Esophagus (tissue), 2 donors: ENCODE measurements at regions not wholly inside any gene's neighbourhood (a gene's known extent, or its start where the extent isn't known, plus 50 kb on each side); places are given as distances from the start of the nearest gene placed in this dataset.

Experiments used
- H3K27ac ChIP-seq, 2 donors: one replicate each; pipeline ENCODE4 v1.5.1; 2013; ENCODE audit warnings: low read depth in 2 of 2, mild to moderate bottlenecking in 2 of 2, inconsistent platforms in 1 of 2, low read length in 1 of 2, moderate library complexity in 1 of 2
- H3K27me3 ChIP-seq, 2 donors: one replicate each; pipeline ENCODE4 v1.6.1; 2013; ENCODE audit warnings: low read length in 2 of 2, control low read depth in 1 of 2, mild to moderate bottlenecking in 1 of 2; ENCODE audit not compliant: insufficient read depth in 2 of 2, control insufficient read depth in 1 of 2
- H3K36me3 ChIP-seq, 2 donors: one replicate each; pipeline ENCODE4 v1.6.1; 2013; ENCODE audit warnings: low read length in 1 of 2; ENCODE audit not compliant: control insufficient read depth in 2 of 2, insufficient read depth in 2 of 2
- H3K4me1 ChIP-seq, 2 donors: one replicate each; pipeline ENCODE4 v1.6.1; 2013; ENCODE audit warnings: low read length in 1 of 2; ENCODE audit not compliant: control insufficient read depth in 2 of 2, insufficient read depth in 2 of 2
- H3K4me3 ChIP-seq, 2 donors: one replicate each; pipeline ENCODE4 v1.5.1; 2013; ENCODE audit warnings: low read length in 2 of 2, mild to moderate bottlenecking in 2 of 2, low read depth in 1 of 2, moderate library complexity in 1 of 2
- H3K9me3 ChIP-seq, 2 donors: one replicate each; pipeline ENCODE4 v1.6.1; 2013; ENCODE audit warnings: mild to moderate bottlenecking in 2 of 2, low read depth in 1 of 2, low read length in 1 of 2, moderate library complexity in 1 of 2; ENCODE audit not compliant: control insufficient read depth in 2 of 2, insufficient read depth in 1 of 2
- WGBS, 2 donors: extraction: QIAGEN DNeasy Blood & Tissue Kit; methylation state at CpG; one replicate each; pipeline ENCODE4 v1.1.7; 2013; 5-methylcytosine and 5-hydroxymethylcytosine counted together
- donor health status: healthy with polysubstance abuse.
- donor health status: Bipolar disorder and iron deficiency.

- Histone ChIP-seq H3K27me3 (no peaks in the 10 kb centered on the region), H3K4me3 (no peak overlapping the region), H3K27ac (no peak overlapping the region), H3K9me3 (no peaks in the 10 kb centered on the region), H3K36me3 (no peaks in the 10 kb centered on the region), H3K4me1 (peaks cover 0 to 5% of the 10 kb centered on the region in 2 donors)
- 63% methylated on average over 3 of the region's 3 CpGs for WGBS, 2 donors
Measured at GRCh38 chr20:11266571-11266970, 592.8 kb upstream of the JAG1 start.

GRCh38 chr20:11267131-11267761 lies 593.4 kb upstream of the JAG1 start:
- 22% methylated on average over 5 of the region's 5 CpGs for WGBS, 2 donors
- Histone ChIP-seq H3K4me1 (peaks cover 0 to 4% of the 10 kb centered on the region in 2 donors), H3K27ac (peak overlapping the region in 1 of 2 donors; percentile 42), H3K4me3 (no peak overlapping the region), H3K9me3 (no peaks in the 10 kb centered on the region), H3K36me3 (no peaks in the 10 kb centered on the region), H3K27me3 (no peaks in the 10 kb centered on the region)

GRCh38 chr20:11267762-11268335 lies 594.0 kb upstream of the JAG1 start:
- H3K36me3 ChIP-seq: no peaks in the 10 kb centered on the region
- no peak overlapping the region for H3K27ac ChIP-seq
- H3K27me3 ChIP-seq: no peaks in the 10 kb centered on the region
- peaks cover 0 to 4% of the 10 kb centered on the region in 2 donors for H3K4me1 ChIP-seq
- WGBS, 2 donors: 72 to 76% methylated on average over 4 of the region's 4 CpGs
- no peaks in the 10 kb centered on the region for H3K9me3 ChIP-seq
- no peak overlapping the region for H3K4me3 ChIP-seq

GRCh38 chr20:11270566-11270965 lies 596.8 kb upstream of the JAG1 start:
- H3K27ac ChIP-seq: peak overlapping the region in 1 of 2 donors; percentile 28
- H3K4me3 ChIP-seq: no peak overlapping the region
- WGBS, 2 donors: 71 to 79% methylated on average over 5 of the region's 5 CpGs
- H3K9me3 ChIP-seq: no peaks in the 10 kb centered on the region
- no peaks in the 10 kb centered on the region for H3K27me3 ChIP-seq
- H3K36me3 ChIP-seq: no peaks in the 10 kb centered on the region
- peaks cover 0 to 4% of the 10 kb centered on the region in 2 donors for H3K4me1 ChIP-seq

- H3K27ac ChIP-seq: no peak overlapping the region
- H3K4me1 ChIP-seq: peaks cover 0 to 4% of the 10 kb centered on the region in 2 donors
- no peaks in the 10 kb centered on the region for H3K27me3 ChIP-seq
- H3K4me3 ChIP-seq: no peak overlapping the region
- WGBS, 2 donors: 72 to 82% methylated on average over 6 of the region's 6 CpGs
- no peaks in the 10 kb centered on the region for H3K36me3 ChIP-seq
- no peaks in the 10 kb centered on the region for H3K9me3 ChIP-seq
Measured at GRCh38 chr20:11271319-11271718, 597.5 kb upstream of the JAG1 start.

GRCh38 chr20:11271920-11272594 lies 598.3 kb upstream of the JAG1 start:
- H3K27ac ChIP-seq: no peak overlapping the region
- H3K4me1 ChIP-seq: peaks cover 0 to 3% of the 10 kb centered on the region in 2 donors
- H3K27me3 ChIP-seq: no peaks in the 10 kb centered on the region
- no peaks in the 10 kb centered on the region for H3K36me3 ChIP-seq
- WGBS, 2 donors: 87 to 88% methylated on average over 18 of the region's 18 CpGs
- H3K9me3 ChIP-seq: no peaks in the 10 kb centered on the region
- H3K4me3 ChIP-seq: no peak overlapping the region

GRCh38 chr20:11274141-11274594 lies 600.4 kb upstream of the JAG1 start:
- 5 to 8% methylated on average over 6 of the region's 6 CpGs for whole genome bisulfite sequencing, 2 donors
- H3K27me3 ChIP-seq: no peaks in the 10 kb centered on the region
- no peak overlapping the region for H3K4me3 ChIP-seq
- no peak overlapping the region for H3K27ac ChIP-seq
- H3K4me1 ChIP-seq: no peaks in the 10 kb centered on the region
- no peaks in the 10 kb centered on the region for H3K36me3 ChIP-seq
- H3K9me3 ChIP-seq: peaks cover 0 to 1% of the 10 kb centered on the region in 2 donors

GRCh38 chr20:11275740-11276139 lies 601.9 kb upstream of the JAG1 start:
- H3K4me3 ChIP-seq: no peak overlapping the region
- H3K9me3 ChIP-seq: peaks cover 0 to 2% of the 10 kb centered on the region in 2 donors
- H3K27me3 ChIP-seq: no peaks in the 10 kb centered on the region
- no peak overlapping the region for H3K27ac ChIP-seq
- WGBS, 2 donors: 95 to 96% methylated on average over 2 of the region's 2 CpGs
- H3K36me3 ChIP-seq: no peaks in the 10 kb centered on the region
- H3K4me1 ChIP-seq: no peaks in the 10 kb centered on the region

GRCh38 chr20:11277170-11277569 lies 603.4 kb upstream of the JAG1 start:
- Histone ChIP-seq H3K9me3 (peaks cover 0 to 2% of the 10 kb centered on the region in 2 donors), H3K4me1 (no peaks in the 10 kb centered on the region), H3K27me3 (no peaks in the 10 kb centered on the region), H3K27ac (no peak overlapping the region), H3K4me3 (no peak overlapping the region), H3K36me3 (no peaks in the 10 kb centered on the region)
- 75 to 78% methylated on average over 1 of the region's 1 CpG for WGBS, 2 donors
